ENCODE measurements at regions not wholly inside any gene's neighbourhood (a gene's known extent, or its start where the extent isn't known, plus 50 kb on each side); places are given as distances from the start of the nearest gene placed in this dataset.
"Not testable (repeated sequence)": the region's sequence is repeated elsewhere in the genome, so short reads cannot be mapped to it uniquely, and the experiment has no call there.

DNA sequence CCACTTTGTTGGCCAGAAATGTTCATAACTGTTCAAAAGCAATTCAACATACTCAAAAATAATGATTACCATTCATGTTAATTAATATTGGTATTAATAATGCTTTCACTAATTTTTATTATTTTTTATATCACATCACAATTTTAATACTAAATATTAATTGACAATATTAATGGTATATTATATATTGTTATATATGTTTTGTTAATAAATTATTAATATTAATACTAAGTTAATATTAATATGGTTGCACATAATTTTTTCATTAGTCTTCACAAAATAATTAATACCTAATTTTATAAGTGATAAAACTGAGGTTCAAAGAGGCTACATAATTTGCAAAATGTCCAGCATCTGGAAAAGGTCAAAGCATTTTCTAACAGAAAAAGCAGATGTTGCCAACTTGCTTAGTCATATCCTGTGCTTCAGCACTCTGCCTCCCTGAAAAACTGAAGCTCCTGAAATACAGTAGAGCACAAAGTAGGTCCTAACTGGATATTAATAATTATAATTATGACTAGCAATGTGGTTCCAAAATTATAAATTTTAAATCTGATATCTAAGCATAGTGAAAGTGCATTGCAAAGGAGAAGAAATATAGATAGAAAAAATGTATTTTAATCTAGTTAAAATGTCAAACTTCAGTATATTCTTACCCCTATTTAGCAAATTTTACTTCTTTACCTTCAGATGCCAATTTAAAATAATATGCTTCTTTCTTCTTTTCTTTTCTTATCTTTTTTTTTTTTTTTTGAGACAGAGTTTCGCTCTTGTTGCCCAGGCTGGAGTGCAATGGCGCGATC lies 123.2 kb upstream of the TNFSF4 start:
- Histone ChIP-seq H3K27me3 (no peaks in the 10 kb centered on the region), H3K36me3 (no peaks in the 10 kb centered on the region), H3K4me3 (no peak overlapping the region), H3K27ac (no peak overlapping the region), H3K9me3 (no peaks in the 10 kb centered on the region), H3K4me1 (peaks cover 0 to 4% of the 10 kb centered on the region in 2 donors)
- TF ChIP-seq POLR2A (IDR thresholded peaks at IDR 0.05) (no peak), POLR2AphosphoS5 (IDR thresholded peaks at IDR 0.05) (no peak)
- TF ChIP-seq, protein P1, sequence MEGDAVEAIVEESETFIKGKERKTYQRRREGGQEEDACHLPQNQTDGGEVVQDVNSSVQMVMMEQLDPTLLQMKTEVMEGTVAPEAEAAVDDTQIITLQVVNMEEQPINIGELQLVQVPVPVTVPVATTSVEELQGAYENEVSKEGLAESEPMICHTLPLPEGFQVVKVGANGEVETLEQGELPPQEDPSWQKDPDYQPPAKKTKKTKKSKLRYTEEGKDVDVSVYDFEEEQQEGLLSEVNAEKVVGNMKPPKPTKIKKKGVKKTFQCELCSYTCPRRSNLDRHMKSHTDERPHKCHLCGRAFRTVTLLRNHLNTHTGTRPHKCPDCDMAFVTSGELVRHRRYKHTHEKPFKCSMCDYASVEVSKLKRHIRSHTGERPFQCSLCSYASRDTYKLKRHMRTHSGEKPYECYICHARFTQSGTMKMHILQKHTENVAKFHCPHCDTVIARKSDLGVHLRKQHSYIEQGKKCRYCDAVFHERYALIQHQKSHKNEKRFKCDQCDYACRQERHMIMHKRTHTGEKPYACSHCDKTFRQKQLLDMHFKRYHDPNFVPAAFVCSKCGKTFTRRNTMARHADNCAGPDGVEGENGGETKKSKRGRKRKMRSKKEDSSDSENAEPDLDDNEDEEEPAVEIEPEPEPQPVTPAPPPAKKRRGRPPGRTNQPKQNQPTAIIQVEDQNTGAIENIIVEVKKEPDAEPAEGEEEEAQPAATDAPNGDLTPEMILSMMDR (IDR thresholded peaks at IDR 0.05): no peak
- intact Hi-C loops (cut with DNase I; ENCODE audit: low total_unique reads): no loop called here
- DNase-seq (ENCODE audit: low spot score in 2 of 2): no peak

DNA sequence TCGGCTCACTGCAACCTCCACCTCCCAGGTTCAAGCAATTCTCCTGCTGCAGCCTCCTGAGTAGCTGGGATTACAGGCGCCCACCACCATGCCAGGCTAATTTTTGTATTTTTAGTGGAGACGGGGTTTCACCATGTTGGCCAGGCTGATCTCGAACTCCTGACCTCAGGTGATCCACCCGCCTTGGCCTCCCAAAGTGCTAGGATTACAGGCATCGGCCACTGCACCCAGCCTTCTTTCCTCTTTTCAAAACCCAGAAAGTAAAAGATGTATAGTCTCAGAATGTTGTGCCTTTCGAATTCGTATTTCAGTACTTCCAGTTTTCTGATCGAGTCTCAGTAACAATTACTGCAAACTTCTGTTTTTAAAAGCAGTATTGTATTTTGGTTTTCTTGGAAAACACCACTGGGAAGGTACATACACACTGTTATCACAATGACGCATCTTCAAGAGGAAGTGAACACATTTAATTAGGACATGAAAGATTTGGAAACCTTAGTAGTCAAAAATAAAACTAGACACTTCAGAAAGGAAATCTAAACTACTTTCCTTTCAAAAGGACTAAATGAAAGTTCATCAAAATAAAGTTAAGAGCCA lies 123.9 kb upstream of the TNFSF4 start:
- not testable (repeated sequence) for DNase-seq (ENCODE audit: low spot score in 2 of 2); H3K27ac ChIP-seq

DNA sequence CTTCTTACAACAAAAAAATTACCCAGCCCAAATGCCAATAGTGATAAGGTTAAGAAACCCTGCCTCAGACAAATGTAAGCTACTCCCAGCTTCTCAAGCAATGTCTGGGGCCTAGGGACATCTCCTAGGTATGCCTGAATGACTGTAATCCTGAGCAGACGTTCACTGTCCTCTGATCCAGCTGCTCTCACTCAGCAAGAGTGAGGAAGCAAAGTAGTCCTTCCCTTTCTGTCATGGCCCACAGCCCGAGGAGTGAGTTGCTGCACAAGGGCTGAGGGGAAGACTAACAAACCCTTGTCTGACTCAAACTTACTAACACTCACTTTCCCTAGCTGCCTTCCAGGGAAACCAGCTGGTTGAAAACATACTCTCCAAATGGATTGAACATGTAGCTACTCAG lies 124.9 kb upstream of the TNFSF4 start:
- Histone ChIP-seq H3K4me1 (peaks cover 0 to 4% of the 10 kb centered on the region in 2 donors), H3K27me3 (no peaks in the 10 kb centered on the region), H3K9me3 (no peaks in the 10 kb centered on the region), H3K36me3 (no peaks in the 10 kb centered on the region), H3K4me3 (no peak overlapping the region), H3K27ac (no peak overlapping the region)
- no peak for DNase-seq (ENCODE audit: low spot score in 2 of 2)
- TF ChIP-seq POLR2AphosphoS5 (IDR thresholded peaks at IDR 0.05): no peak
- TF ChIP-seq, protein P1 (IDR thresholded peaks at IDR 0.05): no peak
- TF ChIP-seq POLR2A (IDR thresholded peaks at IDR 0.05): no peak
- intact Hi-C loops (cut with DNase I; ENCODE audit: low total_unique reads): no loop called here

More for the DNA sequence above, 123.9 kb upstream of the TNFSF4 start:
- H3K27me3 ChIP-seq; H3K36me3 ChIP-seq; intact Hi-C loops (cut with DNase I; ENCODE audit: low total_unique reads); H3K9me3 ChIP-seq; H3K4me3 ChIP-seq; H3K4me1 ChIP-seq: not testable (repeated sequence)

DNA sequence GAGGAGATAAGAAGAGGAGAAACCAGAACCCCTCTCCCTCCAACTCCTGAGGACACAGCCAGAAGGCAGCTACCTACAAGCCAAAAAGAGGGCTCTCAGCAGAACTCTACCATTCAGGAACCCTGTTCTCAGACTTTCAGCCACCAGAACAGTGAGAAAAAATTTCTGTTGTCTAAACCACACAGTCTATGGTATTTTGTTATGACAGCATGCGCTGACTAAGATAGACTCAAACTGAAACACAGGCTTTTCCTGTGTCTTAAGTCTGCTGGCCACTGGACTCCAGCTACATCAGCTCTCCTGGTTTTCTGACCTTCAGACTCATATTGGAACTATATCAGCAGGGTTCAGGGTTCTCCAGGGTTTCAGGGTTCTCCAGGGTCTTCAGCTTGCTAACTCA lies 126.5 kb upstream of the TNFSF4 start:
- Histone ChIP-seq H3K27me3 (no peaks in the 10 kb centered on the region), H3K27ac (no peak overlapping the region), H3K36me3 (no peaks in the 10 kb centered on the region), H3K9me3 (no peaks in the 10 kb centered on the region), H3K4me3 (no peak overlapping the region), H3K4me1 (peaks cover 0 to 4% of the 10 kb centered on the region in 2 donors)
- DNase-seq (ENCODE audit: low spot score in 2 of 2): no peak
- intact Hi-C loops (cut with DNase I; ENCODE audit: low total_unique reads): no loop called here
- no peak for TF ChIP-seq POLR2AphosphoS5 (IDR thresholded peaks at IDR 0.05)
- TF ChIP-seq, protein P1 (IDR thresholded peaks at IDR 0.05): no peak
- no peak for TF ChIP-seq POLR2A (IDR thresholded peaks at IDR 0.05)

DNA sequence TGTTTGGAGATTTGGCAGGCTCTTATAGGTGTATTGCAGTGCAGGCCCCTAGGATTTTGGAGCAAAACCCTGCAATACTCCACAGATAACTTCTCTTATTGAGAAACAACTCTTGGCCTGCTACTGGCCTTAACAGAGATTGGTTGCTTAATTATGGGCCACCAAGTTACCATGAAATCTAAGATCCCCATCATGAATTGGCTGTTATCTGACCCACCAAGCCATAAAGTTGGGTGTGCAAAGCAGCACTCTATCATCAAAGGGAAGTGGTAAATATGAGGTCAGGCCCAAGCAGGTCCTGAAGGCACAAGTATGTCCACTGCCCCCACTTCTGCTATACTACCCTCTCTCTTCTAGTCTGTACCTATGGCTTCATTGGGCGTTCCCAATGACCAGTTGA lies 130.0 kb upstream of the TNFSF4 start:
- no peaks in the 10 kb centered on the region for H3K9me3 ChIP-seq
- intact Hi-C loops (cut with DNase I; ENCODE audit: low total_unique reads): no loop called here

DNA sequence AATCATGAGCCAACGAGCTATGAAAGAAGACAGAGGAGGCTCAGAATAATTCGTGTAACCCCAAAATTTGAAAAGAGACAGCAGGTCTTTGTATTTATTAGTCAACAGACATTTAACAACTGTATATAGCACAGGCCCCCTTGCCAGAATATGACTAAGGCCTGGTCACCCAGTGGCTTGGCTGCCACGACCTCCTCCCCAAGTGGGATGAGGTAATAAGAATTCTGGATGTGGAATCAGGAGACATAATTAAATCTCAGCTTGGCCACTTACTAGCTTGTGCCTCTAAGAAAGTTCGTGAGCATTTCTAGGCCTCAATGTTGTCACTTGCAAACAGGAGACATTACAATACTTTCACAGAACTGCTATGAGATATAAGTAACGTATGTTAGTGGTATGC lies 134.2 kb upstream of the TNFSF4 start:
- Histone ChIP-seq H3K4me3 (no peak overlapping the region), H3K36me3 (no peaks in the 10 kb centered on the region), H3K27me3 (no peaks in the 10 kb centered on the region), H3K9me3 (no peaks in the 10 kb centered on the region), H3K4me1 (no peaks in the 10 kb centered on the region), H3K27ac (no peak overlapping the region)
- intact Hi-C loops (cut with DNase I; ENCODE audit: low total_unique reads): no loop called here
- DNase-seq (ENCODE audit: low spot score in 2 of 2): no peak
- TF ChIP-seq, protein P1 (IDR thresholded peaks at IDR 0.05): no peak
- TF ChIP-seq POLR2A (IDR thresholded peaks at IDR 0.05) (no peak), POLR2AphosphoS5 (IDR thresholded peaks at IDR 0.05) (no peak)

More for the DNA sequence above, 130.0 kb upstream of the TNFSF4 start:
- Histone ChIP-seq H3K4me3 (no peak overlapping the region), H3K36me3 (no peaks in the 10 kb centered on the region), H3K4me1 (no peaks in the 10 kb centered on the region), H3K27ac (no peak overlapping the region), H3K27me3 (no peaks in the 10 kb centered on the region)
- TF ChIP-seq POLR2AphosphoS5 (IDR thresholded peaks at IDR 0.05): no peak
- no peak for DNase-seq (ENCODE audit: low spot score in 2 of 2)
